Epithelial cell of proximal tubule (primary cell): ENCODE measurements at regions not wholly inside any gene's neighbourhood (a gene's known extent, or its start where the extent isn't known, plus 50 kb on each side); places are given as distances from the start of the nearest gene placed in this dataset.

Experiments
- DNase-seq: peaks from one replicate; pipeline ENCODE4 v3.0.0-alpha.2; 2011; ENCODE audit warnings: low read depth
- H3K4me3 ChIP-seq: 2 replicates; pipeline ENCODE4 v1.5.1; 2011; ENCODE audit warnings: low read depth, mild to moderate bottlenecking, low read length
- TF ChIP-seq, protein P1 (sequence below): conservative IDR thresholded peaks from 2 replicates; pipeline ENCODE4 v1.5.1; 2012; ENCODE audit warnings: low read depth, mild to moderate bottlenecking, low read length

DNA sequence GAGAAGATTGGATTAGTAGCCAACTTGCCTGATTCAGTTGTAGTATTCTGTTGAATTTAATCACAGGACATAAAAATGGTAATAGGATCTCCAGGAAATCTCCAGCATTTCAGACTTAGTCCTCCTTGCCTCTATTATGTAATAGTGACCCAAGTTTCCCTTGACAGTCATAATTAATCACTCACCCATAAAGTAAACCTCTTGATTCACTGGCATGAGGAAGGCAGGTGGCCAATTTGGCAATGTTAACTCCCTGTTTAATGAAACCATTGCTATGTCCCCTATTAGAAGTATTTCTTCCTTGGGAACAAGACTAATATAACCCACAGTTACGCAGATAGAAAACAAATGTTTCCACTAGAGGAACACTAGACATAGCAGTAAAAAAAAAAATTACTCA, 604.8 kb upstream of the CXADR start:
- H3K4me3 ChIP-seq, result no peak overlapping the region
- TF ChIP-seq, protein P1, sequence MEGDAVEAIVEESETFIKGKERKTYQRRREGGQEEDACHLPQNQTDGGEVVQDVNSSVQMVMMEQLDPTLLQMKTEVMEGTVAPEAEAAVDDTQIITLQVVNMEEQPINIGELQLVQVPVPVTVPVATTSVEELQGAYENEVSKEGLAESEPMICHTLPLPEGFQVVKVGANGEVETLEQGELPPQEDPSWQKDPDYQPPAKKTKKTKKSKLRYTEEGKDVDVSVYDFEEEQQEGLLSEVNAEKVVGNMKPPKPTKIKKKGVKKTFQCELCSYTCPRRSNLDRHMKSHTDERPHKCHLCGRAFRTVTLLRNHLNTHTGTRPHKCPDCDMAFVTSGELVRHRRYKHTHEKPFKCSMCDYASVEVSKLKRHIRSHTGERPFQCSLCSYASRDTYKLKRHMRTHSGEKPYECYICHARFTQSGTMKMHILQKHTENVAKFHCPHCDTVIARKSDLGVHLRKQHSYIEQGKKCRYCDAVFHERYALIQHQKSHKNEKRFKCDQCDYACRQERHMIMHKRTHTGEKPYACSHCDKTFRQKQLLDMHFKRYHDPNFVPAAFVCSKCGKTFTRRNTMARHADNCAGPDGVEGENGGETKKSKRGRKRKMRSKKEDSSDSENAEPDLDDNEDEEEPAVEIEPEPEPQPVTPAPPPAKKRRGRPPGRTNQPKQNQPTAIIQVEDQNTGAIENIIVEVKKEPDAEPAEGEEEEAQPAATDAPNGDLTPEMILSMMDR, result no peak
- peak; percentile 83 for DNase-seq

DNA sequence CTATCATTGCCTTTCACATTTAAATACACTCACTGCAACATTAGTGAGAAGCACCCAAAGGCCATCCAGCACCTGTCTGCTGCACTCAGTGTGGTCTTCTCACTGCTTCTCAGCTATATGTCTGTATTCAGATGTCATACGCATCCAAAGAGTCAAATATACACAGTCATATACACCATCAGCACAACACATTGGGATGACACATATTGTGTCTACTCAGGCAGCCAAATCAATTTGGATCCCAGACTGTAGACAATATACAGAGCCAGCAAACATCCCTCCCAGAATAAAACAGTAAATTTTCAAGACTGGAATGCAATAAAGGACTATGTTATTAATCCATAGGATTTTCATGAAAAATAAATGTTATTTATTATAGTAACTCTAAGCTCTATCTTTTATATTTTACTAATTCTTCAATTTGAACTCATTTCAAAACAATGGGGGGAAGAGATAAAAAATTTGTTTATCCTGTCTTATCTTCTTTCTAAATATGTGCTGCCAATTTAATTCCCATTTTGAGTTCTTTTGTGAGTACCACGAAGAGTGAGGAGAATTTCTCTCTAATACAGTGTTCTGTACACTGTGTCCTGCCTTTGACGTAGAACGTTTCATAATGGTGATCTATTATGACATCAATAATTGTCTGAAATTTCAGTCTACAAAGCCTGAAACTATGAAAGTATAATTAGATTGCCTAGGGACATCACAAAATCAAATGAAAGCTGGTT, 602.2 kb upstream of the CXADR start:
- TF ChIP-seq, protein P1, result no peak
- DNase-seq, result no peak
- H3K4me3 ChIP-seq, result no peak overlapping the region

DNA sequence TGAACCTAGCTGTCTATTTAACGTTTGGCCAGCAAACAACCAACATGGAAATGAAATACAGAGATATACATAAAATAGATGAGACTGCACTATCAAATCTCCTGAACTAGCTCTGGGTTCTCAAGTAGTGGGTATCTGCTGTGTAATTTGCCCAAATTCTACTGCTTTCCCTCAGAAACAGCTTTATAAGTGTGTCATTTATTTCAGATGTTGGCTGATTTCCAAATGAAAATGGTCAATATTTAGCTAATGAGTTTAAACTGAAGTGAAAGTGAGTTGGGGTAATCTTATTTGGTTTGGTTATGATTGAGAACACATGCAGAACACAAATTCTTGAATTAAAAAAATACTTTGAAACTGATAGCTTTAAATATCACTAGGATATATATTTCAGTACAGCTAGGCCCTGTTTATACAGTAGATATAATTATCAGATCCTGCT, 601.7 kb upstream of the CXADR start:
- DNase-seq, result no peak
- TF ChIP-seq, protein P1, result no peak
- no peak overlapping the region for H3K4me3 ChIP-seq

DNA sequence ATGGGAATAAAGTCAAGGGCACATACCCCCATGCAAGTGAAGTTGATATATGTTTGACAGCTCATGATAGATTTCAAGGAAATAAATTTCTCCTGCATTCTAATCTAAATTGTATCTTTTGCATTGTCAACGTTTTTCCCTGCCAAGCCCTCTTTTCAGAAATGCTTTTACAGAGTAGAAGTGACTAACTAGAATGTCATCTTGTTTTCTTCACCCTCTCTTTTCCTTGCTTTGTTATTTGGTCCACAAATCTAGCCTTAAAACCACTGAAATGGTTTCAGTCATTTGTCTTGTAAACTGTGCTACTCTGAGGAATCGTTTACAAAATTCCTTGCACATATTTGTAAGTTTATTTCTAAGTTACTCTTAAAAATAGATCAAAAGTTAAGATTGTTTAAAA, 600.8 kb upstream of the CXADR start:
- TF ChIP-seq, protein P1, result no peak
- no peak overlapping the region for H3K4me3 ChIP-seq
- no peak for DNase-seq

DNA sequence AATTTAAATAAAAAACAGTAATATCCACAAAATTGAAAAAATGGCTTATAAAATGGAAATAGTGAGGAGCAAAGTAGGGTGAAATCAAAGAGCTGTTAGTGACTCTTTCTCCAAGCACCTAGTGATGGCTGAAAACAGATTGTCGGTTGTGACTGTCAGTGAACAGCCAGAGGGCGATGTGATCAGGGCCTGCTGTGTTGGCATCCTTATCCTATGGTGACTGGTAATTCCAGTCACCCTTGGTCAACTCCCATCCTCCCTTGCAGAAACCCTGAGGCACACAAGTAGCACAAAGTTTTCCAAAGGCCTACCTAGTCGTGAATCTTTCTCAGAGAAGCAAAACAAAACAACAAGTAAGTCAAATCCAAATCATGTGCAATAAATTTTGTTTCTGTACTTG, 599.8 kb upstream of the CXADR start:
- H3K4me3 ChIP-seq, result no peak overlapping the region
- TF ChIP-seq, protein P1, result peak; percentile 27
- DNase-seq, result no peak

DNA sequence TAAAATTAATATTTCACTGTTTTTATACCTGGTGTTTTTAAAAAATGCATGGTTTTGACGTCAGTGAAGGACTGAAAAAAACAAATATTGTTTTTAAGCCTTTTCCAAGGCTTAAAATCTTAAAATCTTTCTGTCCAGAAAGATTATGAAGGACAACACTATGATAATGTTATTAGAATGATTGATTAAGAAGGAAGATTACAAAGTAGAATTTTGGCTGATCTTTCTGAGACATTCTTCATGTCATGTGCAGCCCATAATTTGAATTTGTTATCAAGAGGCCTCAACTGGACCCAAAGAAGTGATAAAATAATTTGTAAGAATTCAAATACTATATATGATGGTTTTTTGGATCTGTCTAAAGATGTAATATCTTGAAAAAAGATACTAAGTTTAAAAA, 584.4 kb upstream of the CXADR start:
- TF ChIP-seq, protein P1, result no peak
- no peak for DNase-seq
- H3K4me3 ChIP-seq, result no peak overlapping the region

DNA sequence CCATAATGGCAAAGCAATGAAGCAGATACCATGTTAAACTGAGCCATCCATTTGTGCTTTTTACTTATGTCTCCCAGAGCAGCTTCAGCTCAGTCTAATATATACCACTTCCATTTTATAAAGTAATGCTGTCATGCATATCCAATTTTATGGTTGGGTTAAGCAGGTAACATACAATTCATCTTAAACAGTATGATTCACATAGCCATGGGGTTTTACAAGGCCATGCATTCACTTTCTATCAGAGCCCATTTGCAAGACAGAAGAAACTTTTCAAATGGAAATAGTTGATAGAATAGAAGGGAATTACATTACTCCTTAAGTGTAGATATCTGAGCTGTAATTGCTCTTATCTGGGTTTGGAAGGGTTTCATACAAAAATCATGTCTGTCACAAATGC, 580.5 kb upstream of the CXADR start:
- TF ChIP-seq, protein P1, result no peak
- no peak overlapping the region for H3K4me3 ChIP-seq
- DNase-seq, result no peak
